B cell (primary cell): ENCODE measurements at regions not wholly inside any gene's neighbourhood (a gene's known extent, or its start where the extent isn't known, plus 50 kb on each side); places are given as distances from the start of the nearest gene placed in this dataset.

Source experiments
- CTCF ChIP-seq: fragments of 200-600 bp; IDR thresholded peaks from one replicate; pipeline ENCODE4 v1.8.0; 2022; ENCODE audit warnings: antibody characterized with exemption, mild to moderate bottlenecking
- EZH2 ChIP-seq: IDR thresholded peaks from 2 replicates; pipeline ENCODE4 v1.6.1; 2012; ENCODE audit warnings: borderline replicate concordance, low read depth, mild to moderate bottlenecking, moderate library complexity, low read length; ENCODE audit not compliant: insufficient read depth, poor library complexity, severe bottlenecking

- TF ChIP-seq CTCF (no peak), EZH2 (no peak)
Observed at GRCh38 chr16:52861614-52862022, 191.1 kb downstream of the CHD9NB start.
